ENCODE measurements at regions not wholly inside any gene's neighbourhood (a gene's known extent, or its start where the extent isn't known, plus 50 kb on each side); places are given as distances from the start of the nearest gene placed in this dataset.

GRCh38 chr17:72448019-72448418 lies 327.2 kb downstream of the SOX9 start:
- Histone ChIP-seq H3K27ac (no peak overlapping the region), H3K36me3 (replicated peaks) (no peaks in the 10 kb centered on the region), H3K27me3 (replicated peaks) (no peaks in the 10 kb centered on the region), H3K4me3 (ENCODE audit: low read depth, low read length) (no peak overlapping the region)
- no peak for DNase-seq
- in situ Hi-C loops (cut with HindIII; ENCODE audit: low pct_ligation_motif_present, low sequenced_read_pairs) = no loop called here
- TF ChIP-seq, protein P1, sequence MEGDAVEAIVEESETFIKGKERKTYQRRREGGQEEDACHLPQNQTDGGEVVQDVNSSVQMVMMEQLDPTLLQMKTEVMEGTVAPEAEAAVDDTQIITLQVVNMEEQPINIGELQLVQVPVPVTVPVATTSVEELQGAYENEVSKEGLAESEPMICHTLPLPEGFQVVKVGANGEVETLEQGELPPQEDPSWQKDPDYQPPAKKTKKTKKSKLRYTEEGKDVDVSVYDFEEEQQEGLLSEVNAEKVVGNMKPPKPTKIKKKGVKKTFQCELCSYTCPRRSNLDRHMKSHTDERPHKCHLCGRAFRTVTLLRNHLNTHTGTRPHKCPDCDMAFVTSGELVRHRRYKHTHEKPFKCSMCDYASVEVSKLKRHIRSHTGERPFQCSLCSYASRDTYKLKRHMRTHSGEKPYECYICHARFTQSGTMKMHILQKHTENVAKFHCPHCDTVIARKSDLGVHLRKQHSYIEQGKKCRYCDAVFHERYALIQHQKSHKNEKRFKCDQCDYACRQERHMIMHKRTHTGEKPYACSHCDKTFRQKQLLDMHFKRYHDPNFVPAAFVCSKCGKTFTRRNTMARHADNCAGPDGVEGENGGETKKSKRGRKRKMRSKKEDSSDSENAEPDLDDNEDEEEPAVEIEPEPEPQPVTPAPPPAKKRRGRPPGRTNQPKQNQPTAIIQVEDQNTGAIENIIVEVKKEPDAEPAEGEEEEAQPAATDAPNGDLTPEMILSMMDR (IDR thresholded peaks at IDR 0.05; ENCODE audit: low read depth, low read length, missing control alignments) = no peak

GRCh38 chr17:72452286-72453173 lies 331.7 kb downstream of the SOX9 start:
- in situ Hi-C loops (cut with HindIII; ENCODE audit: low pct_ligation_motif_present, low sequenced_read_pairs) = no loop called here
- DNase-seq = no peak
- Histone ChIP-seq H3K36me3 (replicated peaks) (no peaks in the 10 kb centered on the region), H3K27ac (no peak overlapping the region), H3K27me3 (replicated peaks) (no peaks in the 10 kb centered on the region), H3K4me3 (ENCODE audit: low read depth, low read length) (no peak overlapping the region)
- TF ChIP-seq, protein P1 (IDR thresholded peaks at IDR 0.05; ENCODE audit: low read depth, low read length, missing control alignments) = no peak

DNA sequence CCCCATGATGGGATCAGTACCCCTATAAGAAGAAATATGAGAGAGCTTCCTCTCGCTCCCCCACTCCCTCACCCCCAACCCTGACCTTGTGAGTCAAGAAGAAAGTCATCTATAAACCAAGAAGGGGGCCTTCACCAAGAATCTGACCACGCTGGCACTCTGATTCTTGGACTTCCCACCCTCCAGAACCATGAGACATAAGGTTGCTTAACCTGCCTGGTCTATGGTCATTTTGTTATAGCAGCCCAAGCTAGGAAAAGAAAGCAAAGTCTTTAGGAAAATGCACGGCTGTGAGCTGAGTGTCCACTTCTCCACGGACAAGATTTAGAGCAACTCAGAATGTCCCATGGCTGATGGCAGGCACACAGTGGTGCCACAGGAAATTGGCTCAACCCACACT lies 333.5 kb downstream of the SOX9 start:
- Histone ChIP-seq H3K27me3 (replicated peaks) (no peaks in the 10 kb centered on the region), H3K4me3 (ENCODE audit: low read depth, low read length) (no peak overlapping the region), H3K36me3 (replicated peaks) (no peaks in the 10 kb centered on the region), H3K27ac (no peak overlapping the region)
- TF ChIP-seq, protein P1 (IDR thresholded peaks at IDR 0.05; ENCODE audit: low read depth, low read length, missing control alignments) = no peak
- DNase-seq = no peak
- in situ Hi-C loops (cut with HindIII; ENCODE audit: low pct_ligation_motif_present, low sequenced_read_pairs) = no loop called here

GRCh38 chr17:72455562-72455961 lies 334.7 kb downstream of the SOX9 start:
- in situ Hi-C loops (cut with HindIII; ENCODE audit: low pct_ligation_motif_present, low sequenced_read_pairs) = no loop called here
- no peak for DNase-seq
- Histone ChIP-seq H3K4me3 (ENCODE audit: low read depth, low read length) (no peak overlapping the region), H3K27me3 (replicated peaks) (no peaks in the 10 kb centered on the region), H3K27ac (peak overlapping the region; percentile 19), H3K36me3 (replicated peaks) (no peaks in the 10 kb centered on the region)
- TF ChIP-seq, protein P1 (IDR thresholded peaks at IDR 0.05; ENCODE audit: low read depth, low read length, missing control alignments) = peak; percentile 8

DNA sequence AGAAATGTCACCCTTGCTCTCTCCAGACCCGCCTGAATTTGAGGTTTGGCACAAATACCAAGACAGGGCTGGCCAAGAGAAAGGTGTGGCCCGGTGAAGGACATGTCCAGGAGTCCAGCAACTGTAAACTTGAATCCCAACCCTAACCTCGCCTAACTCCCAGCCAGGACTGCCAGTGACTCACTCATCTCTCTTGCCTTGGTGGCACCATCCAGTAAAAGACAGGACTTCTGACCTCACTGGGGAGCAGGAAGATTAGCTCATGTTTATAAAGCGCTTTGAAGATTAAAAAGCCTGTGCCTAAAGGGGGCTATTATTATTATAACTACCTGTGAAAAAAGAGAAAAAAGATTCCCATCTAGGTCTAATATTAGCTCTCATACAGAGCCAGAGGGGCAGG lies 335.3 kb downstream of the SOX9 start:
- Histone ChIP-seq H3K4me3 (ENCODE audit: low read depth, low read length) (no peak overlapping the region), H3K36me3 (replicated peaks) (no peaks in the 10 kb centered on the region), H3K27me3 (replicated peaks) (no peaks in the 10 kb centered on the region), H3K27ac (no peak overlapping the region)
- TF ChIP-seq, protein P1 (IDR thresholded peaks at IDR 0.05; ENCODE audit: low read depth, low read length, missing control alignments) = no peak
- peak; percentile 55 for DNase-seq
- in situ Hi-C loops (cut with HindIII; ENCODE audit: low pct_ligation_motif_present, low sequenced_read_pairs) = no loop called here

Data from brain microvascular endothelial cell (primary cell).